ENCODE measurements at regions not wholly inside any gene's neighbourhood (a gene's known extent, or its start where the extent isn't known, plus 50 kb on each side); places are given as distances from the start of the nearest gene placed in this dataset.

DNA sequence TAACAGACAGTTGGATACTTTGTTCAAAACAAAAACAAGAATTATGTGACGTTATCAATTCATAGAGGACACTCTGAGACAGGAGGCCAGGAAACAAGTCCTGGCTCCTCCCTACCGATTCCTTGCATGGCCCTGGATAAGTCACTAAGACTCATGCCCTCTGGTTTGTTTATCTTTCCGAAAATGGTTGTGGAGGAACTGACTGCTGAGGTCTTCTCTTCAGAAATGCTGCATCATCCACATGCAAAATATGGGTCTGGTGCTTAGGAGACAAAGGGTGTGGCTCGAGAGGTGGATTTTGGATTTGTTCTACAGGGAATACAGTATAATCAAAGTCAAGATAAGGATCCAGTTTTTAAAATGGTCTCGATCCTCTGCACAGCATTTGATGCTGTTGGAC, 130.9 kb downstream of the RELL1 start:
- no peak for DNase-seq (ENCODE audit: low spot score)

DNA sequence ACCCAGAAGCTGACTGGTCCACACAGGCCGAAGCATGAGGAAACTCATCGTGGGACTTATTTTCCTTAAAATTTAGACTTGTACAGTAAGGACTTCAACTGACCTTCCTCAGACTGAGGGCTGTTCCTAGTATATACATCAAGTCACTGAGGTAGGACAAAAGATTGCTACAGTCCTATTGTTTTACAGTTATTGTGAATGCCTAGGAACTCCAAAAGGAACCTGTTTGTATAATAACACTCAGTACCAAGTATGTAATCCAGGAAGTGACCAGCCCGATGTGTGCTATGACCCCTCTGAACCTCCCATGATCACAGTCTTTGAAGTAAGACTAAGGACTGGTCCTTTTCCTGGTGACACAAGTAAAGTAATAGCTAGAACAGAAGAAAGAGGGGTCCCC, 136.3 kb downstream of the RELL1 start:
- DNase-seq (ENCODE audit: low spot score): peak; percentile 63

DNA sequence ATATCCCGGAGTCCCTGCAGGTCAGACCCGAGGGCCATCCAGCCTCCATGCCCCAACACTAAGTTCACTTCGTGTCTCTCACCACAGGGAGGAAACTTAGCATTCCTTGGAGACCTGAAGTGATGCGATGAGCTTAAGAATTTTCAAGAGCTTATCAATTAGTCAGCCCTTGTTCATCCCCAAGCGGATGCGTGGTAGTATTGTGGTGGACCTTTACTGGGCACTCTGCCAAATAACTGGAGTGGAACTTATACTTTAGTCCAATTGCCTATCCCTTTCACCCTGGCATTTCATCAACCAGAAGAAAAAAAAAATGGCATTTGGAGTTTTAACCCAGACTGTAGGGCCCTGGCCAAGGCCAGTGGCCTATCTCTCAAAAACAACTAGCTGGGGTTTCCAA, 137.1 kb downstream of the RELL1 start:
- peak; percentile 66 for DNase-seq (ENCODE audit: low spot score)

DNA sequence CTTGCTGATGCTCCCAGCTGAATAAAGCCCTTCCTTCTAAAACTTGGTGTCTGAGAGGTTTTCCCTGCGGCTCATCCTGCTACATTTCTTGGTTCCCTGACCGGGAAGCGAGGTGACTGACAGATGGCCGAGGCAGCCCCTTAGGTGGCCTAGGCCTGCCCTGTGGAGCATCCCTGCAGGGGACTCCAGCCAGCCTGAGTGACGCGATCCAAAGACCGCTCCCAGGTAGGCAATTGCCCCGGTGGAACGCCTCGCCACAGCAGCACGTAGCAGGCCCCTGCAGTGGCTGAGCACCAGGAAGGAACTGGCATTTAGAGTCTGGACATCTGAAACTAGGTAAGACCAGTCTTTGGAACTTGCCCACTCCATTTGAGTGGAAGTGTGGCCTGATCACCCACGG, 139.6 kb downstream of the RELL1 start:
- no peak for DNase-seq (ENCODE audit: low spot score)

DNA sequence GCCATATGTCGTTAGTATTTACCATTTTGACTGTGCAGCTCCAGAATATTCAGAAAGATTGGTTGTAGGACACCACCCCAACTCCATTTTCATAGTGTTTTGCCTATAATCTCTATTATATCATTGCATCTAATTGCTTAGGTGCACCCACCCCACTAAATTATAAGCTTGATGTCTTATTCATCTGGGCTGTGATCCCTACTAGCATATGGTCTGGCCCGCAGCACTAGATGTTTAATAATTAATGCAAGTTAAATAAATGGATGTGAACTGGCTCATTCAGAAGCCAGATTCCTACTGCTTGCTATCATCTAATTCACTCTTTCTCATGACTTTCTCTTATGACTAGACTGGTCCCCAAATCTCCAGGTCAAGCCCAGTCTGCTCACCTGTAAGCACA, 143.5 kb downstream of the RELL1 start:
- DNase-seq (ENCODE audit: low spot score): no peak

DNA sequence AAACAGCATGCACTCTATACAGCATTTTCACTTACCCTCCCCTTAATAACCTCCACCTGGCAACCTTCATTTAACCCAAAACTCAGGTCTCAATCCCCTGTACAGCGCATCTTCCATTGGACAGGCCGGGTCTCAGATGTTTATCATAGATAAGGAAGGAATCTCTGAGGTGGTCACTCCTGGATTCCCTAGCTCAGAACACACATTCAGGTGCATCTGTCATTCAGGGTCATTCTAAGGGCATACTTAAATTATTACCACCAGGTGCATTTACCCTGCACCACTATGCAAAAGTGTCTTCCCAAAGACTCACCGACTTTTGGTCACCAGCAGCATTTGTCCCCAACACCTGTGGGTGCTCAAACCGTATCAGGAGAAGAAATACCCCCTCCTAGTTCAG, 144.2 kb downstream of the RELL1 start:
- DNase-seq (ENCODE audit: low spot score): no peak

DNA sequence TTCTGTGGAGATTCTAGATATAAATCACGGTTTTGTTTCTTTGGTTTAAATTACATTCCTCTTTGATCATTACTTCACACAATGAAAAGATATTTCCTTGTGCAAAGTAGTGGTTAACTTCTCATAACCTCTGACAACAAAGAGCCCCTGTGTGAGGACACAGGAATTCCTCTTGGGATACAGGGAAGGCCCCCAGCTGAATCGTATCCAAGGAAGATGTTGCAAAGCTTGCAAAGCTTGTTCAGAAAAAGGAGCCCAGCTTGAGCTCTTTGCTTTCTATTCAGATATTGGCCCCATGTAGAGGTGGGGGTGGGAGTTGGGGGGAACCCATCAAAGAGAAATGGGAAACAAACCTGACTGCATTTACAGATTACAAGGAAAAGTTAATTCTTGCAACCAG, 145.7 kb downstream of the RELL1 start:
- DNase-seq (ENCODE audit: low spot score): no peak

DNA sequence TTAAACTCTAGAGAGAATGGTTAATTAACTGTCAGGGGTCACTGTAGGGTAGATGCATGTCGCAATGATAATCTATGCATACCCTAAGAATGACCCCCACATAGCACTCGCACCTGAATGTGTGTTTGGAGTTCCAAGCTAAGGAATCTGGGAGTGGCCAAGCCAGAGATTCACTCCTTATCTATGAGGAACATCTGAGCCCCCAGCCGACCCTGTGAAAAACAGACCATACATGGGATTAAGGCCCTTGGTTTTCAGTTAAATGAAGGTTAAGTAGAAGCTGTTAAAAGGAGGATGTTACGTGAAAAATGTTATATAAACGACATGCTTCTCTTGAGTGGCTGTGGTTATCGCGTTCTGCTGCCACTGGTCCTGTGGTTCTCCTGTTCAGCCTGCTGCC, 147.2 kb downstream of the RELL1 start:
- DNase-seq (ENCODE audit: low spot score): no peak

DNA sequence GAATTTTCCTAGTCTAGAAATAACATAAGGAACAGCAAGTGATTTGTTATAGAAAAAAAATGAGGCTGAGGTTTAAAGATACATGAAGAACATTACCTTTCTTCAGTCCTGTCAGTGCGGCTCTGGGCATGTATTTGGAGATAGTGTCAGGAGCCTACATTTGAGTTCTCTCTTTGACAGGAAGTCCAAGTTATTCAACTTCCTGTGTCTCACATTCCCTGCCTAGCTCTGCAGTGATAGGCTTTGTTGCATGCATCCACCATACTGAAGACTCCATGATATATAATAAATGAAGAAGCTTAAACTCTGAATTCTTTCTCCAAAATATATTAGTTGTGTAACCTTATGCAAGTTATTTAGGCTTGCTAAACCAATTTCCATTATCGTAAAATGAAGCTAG, 148.7 kb downstream of the RELL1 start:
- DNase-seq (ENCODE audit: low spot score): peak; percentile 4

DNA sequence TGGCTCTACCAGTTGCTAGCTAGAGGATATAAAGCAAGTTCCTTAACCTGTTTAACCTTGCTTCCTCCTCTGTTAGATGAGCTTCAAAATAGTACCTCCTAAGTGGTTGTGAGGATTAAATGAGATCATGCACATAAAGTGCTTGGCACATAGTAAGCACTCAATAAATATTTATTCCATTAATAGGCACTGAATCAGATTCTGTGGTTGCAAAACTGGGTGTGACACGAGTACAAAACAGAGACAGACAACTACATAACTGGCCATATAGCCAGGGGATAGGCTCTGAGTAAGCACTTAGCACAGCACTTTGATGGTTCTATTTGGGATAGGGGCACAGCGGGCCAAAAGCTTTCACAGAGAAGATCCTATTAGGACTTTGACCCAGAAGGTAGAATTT, 150.3 kb downstream of the RELL1 start:
- DNase-seq (ENCODE audit: low spot score): no peak

DNA sequence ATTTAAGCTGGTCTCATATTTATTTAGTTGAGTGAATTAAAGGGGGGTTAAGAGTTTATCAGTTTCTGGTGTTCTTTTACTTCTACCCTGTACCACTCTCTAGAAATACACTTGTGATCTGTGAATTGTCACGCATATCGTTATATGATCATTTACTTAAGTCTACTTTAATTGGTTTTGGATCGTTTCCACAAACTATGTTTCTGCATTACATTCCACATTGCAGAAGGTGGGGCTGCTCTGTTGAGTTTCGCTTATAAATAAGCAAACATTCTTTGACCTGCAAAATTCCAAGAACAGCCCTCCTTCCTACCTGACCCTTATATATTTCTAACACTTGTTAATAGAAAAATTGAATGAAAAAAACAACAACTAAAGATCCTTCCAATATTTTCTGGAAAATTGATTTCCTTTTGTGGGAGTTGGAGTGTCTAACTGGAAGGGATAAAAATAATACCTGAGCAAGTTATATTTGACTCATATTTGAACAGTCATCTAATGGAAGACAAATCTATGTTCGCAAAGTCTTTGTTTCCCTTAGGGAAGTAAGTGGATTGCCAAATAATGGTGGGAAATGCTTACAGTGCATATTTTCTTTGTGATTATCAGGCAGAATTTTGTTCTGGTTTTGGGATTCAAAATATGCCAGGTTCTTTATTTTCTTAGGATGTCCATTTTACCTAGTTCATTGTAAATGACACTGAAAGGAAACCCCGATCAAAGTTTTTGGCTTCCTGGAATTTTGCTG, 152.7 kb downstream of the RELL1 start:
- DNase-seq (ENCODE audit: low spot score): no peak

DNA sequence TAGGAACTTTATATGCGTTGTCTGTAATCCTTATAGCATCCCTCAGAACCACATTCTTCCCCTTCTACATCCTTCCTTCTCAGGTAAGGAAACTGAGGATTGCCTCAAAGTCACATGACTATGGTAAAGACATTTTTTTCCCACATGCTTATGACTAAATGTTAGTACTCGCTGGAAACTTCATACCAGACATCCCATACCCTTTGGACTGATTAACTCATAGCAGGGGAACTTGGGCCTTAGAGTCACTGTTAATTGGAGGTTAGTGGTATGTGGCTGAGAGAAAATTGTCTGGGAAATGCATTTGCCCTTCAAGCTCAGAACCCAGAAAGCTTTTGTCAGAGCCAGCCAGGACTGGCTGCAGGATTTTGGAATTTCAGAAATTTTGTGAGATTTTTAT, 155.0 kb downstream of the RELL1 start:
- no peak for DNase-seq (ENCODE audit: low spot score)

DNA sequence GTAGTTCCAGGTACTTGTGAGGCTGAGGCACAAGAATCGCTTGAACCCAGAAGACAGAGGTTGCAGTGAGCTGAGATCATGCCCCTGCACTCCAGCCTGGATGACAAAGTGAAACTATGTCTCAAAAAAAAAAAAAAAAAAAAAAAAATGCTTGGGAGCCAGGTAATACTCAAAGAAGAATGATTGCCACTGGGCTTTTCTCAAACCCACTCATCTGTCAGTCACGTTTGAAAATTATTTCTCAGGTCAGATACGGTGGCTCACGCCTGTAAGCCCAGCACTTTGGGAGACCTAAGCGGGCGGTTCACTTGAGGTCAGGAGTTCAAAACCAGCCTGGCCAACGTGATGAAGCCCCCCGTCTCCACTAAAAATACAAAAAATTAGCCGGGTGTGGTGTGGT, 155.7 kb downstream of the RELL1 start:
- no peak for DNase-seq (ENCODE audit: low spot score)

DNA sequence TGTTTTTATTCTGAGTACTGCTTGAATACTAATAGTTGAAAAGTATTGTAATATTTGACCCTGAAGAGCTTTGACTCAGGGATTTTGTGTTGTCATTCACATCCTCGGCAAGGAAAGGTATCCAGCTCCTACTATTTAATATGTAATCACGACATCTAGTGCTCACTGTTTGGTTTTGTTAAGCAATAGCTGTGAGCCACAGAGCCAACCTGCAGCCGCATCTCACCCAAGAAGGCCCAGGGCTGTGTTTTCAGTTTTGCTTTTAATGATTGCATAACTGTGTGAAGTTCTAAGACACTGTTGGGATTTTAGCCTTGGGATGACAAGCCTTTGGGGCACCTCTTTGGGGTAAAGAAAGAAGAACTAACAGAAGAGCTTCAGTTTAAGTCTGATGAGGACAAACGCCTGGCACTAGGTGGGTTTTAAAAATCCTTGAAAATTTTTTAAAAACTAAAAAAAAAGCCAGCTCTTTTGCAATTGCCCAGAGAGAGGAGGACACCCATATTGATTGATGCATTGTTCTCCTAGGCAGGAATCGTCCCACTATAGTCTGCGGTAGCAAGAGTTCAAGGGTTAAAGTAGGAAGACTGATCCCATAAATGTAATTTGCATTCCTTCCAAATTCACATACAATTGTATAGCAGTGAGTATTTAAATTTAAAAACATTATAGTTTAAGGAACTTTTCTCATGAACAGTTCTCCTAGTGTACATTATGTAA, 157.8 kb downstream of the RELL1 start:
- no peak for DNase-seq (ENCODE audit: low spot score)

DNA sequence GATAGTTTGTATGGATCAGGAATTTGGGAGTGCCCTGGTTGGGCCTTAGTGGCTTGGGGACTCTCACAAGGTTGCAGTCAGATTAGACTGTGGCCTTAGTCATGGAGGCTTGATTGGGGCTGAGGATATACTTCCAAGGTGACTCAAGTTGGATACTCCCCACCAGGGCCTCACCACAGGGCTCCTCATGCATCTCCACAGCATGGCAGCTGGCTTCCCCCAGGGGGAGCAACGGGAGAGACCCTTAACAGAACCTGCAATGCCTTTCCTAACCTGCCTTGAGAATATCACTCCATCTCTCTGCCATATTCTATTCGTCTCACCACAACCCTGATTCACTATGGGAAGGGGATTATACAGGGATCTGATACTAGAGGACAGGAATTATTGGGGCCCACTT, 161.9 kb downstream of the RELL1 start:
- no peak for DNase-seq (ENCODE audit: low spot score)

DNA sequence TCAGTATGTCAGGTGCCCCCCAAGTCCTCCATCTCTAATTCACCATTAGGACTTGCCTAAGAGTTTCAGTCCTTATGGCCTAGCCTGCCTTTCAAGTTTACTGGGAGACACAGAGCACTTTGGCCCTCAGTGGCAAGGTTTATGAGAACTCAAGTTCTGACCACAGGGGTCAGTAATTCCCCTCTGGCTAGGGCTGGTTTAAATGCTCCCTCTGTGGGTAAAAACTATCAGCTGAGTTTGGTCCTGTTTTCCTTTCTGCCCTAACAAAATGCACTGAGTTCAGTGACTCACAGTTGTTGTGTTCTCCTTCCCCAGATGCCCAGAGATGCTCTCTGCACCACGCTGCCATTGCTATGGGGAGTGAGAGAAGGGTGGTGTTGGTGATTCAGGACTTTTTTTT, 163.2 kb downstream of the RELL1 start:
- DNase-seq (ENCODE audit: low spot score): no peak

DNA sequence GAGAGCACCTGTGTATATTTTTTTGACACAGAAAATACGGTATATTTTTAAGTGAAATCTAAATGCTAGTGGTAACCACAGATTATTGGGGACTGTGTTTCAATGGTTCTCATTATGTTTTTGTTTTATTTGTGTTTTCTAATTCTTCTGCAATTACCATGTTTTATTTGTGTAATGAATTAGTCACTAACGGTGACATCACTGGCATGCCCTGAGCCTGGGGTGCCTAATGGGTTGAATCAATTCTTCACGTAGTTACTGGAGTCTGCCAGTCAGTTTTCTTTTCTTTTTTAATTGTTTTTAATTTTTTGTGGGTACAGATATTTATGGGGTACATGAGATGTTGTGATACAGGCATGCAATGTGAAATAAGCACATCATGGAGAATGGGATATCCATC, 168.8 kb downstream of the RELL1 start:
- no peak for DNase-seq (ENCODE audit: low spot score)

DNA sequence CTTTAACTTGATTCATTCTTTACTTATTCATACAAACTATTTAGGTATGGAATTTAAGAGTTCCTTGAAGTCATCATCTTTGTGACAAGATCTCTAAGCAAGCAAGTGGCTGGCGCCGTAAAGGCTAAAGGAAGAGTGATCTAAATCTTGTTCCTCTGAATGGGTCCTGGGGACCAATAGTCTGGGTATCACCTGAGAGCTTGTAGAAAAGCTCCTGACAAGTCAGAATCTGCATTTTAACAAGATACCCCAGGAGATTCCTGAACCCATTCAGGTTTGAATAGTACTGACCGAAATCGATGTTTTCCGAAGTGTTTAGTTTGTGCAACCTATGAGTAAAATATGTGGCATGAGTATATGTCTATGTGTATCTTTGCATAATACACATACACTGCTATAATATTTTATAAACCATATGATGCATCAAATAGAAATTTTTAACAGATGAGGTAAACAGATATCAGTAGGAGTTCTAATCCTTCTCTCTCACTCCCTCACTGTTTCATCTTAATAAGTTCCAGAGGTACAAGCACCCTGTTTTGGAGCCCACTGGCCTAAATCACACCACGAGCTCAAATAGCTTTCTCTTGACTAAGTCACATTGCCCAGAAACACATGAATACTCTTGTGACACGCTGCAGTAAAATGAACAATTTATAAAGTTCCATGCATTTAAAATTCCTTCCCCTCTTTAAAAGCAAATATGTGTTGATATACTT, 170.0 kb downstream of the RELL1 start:
- DNase-seq (ENCODE audit: low spot score): no peak

DNA sequence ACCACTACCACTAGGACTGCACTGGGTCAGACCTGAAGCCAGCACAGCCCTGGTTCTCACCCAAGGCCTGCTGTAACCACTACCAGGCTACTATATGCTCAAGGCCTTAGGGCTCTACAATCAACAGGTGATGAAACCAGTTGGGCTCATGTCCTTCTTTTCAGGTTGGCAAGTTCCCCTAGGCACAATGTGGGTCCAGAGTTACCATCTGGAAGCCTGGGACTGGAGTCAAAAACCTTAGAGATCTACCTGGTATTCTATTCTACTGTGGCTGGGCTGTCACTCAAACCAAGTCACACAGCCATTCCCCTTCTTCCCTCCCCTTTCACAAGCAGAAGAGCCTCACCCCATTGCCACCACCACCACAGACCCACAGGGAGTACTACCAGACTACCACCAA, 175.6 kb downstream of the RELL1 start:
- no peak for DNase-seq (ENCODE audit: low spot score)

DNA sequence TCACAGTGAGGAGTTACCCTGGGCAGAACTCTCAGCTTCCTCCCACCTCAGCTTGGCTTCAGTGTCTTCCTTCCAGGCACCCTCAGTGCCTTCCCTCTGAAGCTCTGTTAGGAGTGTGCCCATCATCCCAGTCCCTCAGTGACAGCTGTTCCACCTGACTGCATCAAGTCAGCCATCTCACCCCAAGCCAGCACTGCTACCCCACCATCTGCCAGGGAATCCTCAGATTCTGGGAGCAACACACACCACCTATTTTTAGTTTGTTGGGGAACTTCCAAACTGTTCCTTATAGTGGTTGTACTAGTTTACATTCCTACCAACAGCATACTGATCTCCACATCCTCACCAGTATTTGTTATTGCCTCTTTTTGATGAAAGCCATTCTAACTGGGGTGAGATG, 182.9 kb downstream of the RELL1 start:
- no peak for DNase-seq (ENCODE audit: low spot score)

DNA sequence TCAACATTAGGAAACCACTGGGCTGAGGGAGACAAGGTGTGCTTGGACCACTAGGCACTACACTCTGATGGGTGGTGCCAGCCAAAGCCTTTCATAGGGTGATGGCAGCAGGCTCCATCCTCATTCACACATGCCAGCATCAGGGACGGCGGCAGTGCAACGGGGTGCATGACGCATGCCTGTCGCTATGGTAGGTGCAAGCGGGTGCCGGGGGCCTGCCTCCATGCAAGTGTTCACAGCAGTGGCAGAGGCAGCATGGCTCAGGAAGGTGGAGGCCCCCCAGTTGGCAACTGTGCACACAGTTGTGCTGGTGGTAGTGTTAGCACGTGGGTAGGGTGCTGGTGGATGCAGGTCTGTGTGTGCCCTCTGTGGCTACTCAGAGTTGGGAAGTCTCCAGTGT, 184.1 kb downstream of the RELL1 start:
- no peak for DNase-seq (ENCODE audit: low spot score)

Measured in kidney capillary endothelial cell (primary cell).